Testis (tissue), 2 donors: ENCODE measurements at regions not wholly inside any gene's neighbourhood (a gene's known extent, or its start where the extent isn't known, plus 50 kb on each side); places are given as distances from the start of the nearest gene placed in this dataset.

ENCODE experiments used
- CTCF ChIP-seq, 3 experiments: fragments of 450-650 bp in 2 of 3; fragments of 200-600 bp in 1 of 3; sonication (generic) in 1 of 3; IDR thresholded peaks; one replicate each; pipeline ENCODE4 v1.5.1; 2016 to 2019; ENCODE audit warnings: antibody characterized with exemption in 3 of 3, mild to moderate bottlenecking in 2 of 3, moderate library complexity in 1 of 3
- POLR2A ChIP-seq: fragments of 450-650 bp; IDR thresholded peaks from one replicate; pipeline ENCODE4 v1.6.1; 2017; ENCODE audit warnings: antibody characterized with exemption, mild to moderate bottlenecking, moderate library complexity

- TF ChIP-seq CTCF (IDR thresholded peaks at IDR 0.05) (no peak), POLR2A (no peak)
Measured at GRCh38 chr2:167900435-167901114, 346.8 kb downstream of the STK39 start.
